Neural crest cell (in vitro differentiated cells): ENCODE measurements at regions not wholly inside any gene's neighbourhood (a gene's known extent, or its start where the extent isn't known, plus 50 kb on each side); places are given as distances from the start of the nearest gene placed in this dataset.

Experiments used
- DNase-seq: peaks from one replicate; pipeline ENCODE4 v3.0.0; 2021; ENCODE audit warnings: low read depth, mixed read lengths, low spot score
- H3K27ac Mint-ChIP-seq: one replicate; pipeline ENCODE4 v1.8.0; 2021; ENCODE audit warnings: mild to moderate bottlenecking, mixed read lengths; ENCODE audit not compliant: unreplicated experiment
- H3K27me3 Mint-ChIP-seq: 2 replicates; pipeline ENCODE4 v1.8.0; 2021; ENCODE audit warnings: low read depth, mild to moderate bottlenecking, mixed read lengths
- H3K36me3 Mint-ChIP-seq: 2 replicates; pipeline ENCODE4 v1.8.0; 2021; ENCODE audit warnings: low read depth, mild to moderate bottlenecking, mixed read lengths
- H3K4me1 Mint-ChIP-seq: 2 replicates; pipeline ENCODE4 v1.8.0; 2021; ENCODE audit warnings: mixed read lengths
- H3K4me3 Mint-ChIP-seq: one replicate; pipeline ENCODE4 v1.8.0; 2021; ENCODE audit warnings: mild to moderate bottlenecking, mixed read lengths
- H3K9me3 Mint-ChIP-seq: 2 replicates; pipeline ENCODE4 v1.8.0; 2021; ENCODE audit warnings: mixed read lengths
- CTCF ChIP-seq: fragments of 200-600 bp; sonication (generic); conservative IDR thresholded peaks from 2 replicates; pipeline ENCODE4 v1.5.0; 2021; ENCODE audit warnings: antibody characterized with exemption, mild to moderate bottlenecking

GRCh38 chr6:91716361-91716760, 1129.5 kb upstream of the MAP3K7 start:
- Mint-ChIP-seq H3K4me1 (no peaks in the 10 kb centered on the region), H3K4me3 (no peak overlapping the region), H3K36me3 (no peaks in the 10 kb centered on the region), H3K9me3 (no peaks in the 10 kb centered on the region), H3K27ac (no peak overlapping the region), H3K27me3 (no peaks in the 10 kb centered on the region)
- no peak for TF ChIP-seq CTCF
- DNase-seq, result no peak

- Mint-ChIP-seq H3K36me3 (no peaks in the 10 kb centered on the region), H3K4me3 (no peak overlapping the region), H3K27me3 (no peaks in the 10 kb centered on the region), H3K9me3 (no peaks in the 10 kb centered on the region), H3K4me1 (no peaks in the 10 kb centered on the region), H3K27ac (no peak overlapping the region)
- no peak for DNase-seq
- TF ChIP-seq CTCF, result no peak
Measured at GRCh38 chr6:91715171-91715805, 1128.4 kb upstream of the MAP3K7 start.

- H3K4me1 Mint-ChIP-seq, result no peaks in the 10 kb centered on the region
- DNase-seq, result no peak
- H3K27me3 Mint-ChIP-seq, result no peaks in the 10 kb centered on the region
- H3K4me3 Mint-ChIP-seq, result no peak overlapping the region
- H3K36me3 Mint-ChIP-seq, result no peaks in the 10 kb centered on the region
- TF ChIP-seq CTCF, result peak; percentile 39
- H3K27ac Mint-ChIP-seq, result no peak overlapping the region
- no peaks in the 10 kb centered on the region for H3K9me3 Mint-ChIP-seq
Measured at GRCh38 chr6:91713911-91714310, 1127.0 kb upstream of the MAP3K7 start.

- no peak for DNase-seq
- no peak overlapping the region for H3K27ac Mint-ChIP-seq
- no peaks in the 10 kb centered on the region for H3K9me3 Mint-ChIP-seq
- no peaks in the 10 kb centered on the region for H3K36me3 Mint-ChIP-seq
- no peaks in the 10 kb centered on the region for H3K4me1 Mint-ChIP-seq
- TF ChIP-seq CTCF, result no peak
- no peaks in the 10 kb centered on the region for H3K27me3 Mint-ChIP-seq
- H3K4me3 Mint-ChIP-seq, result no peak overlapping the region
Measured at GRCh38 chr6:91711518-91711917, 1124.6 kb upstream of the MAP3K7 start.

- DNase-seq, result no peak
- Mint-ChIP-seq H3K4me1 (no peaks in the 10 kb centered on the region), H3K27me3 (no peaks in the 10 kb centered on the region), H3K36me3 (no peaks in the 10 kb centered on the region), H3K4me3 (no peak overlapping the region), H3K9me3 (no peaks in the 10 kb centered on the region), H3K27ac (no peak overlapping the region)
- TF ChIP-seq CTCF, result no peak
Measured at GRCh38 chr6:91710342-91710741, 1123.5 kb upstream of the MAP3K7 start.
